Ascending aorta (tissue), 2 donors: ENCODE measurements at regions not wholly inside any gene's neighbourhood (a gene's known extent, or its start where the extent isn't known, plus 50 kb on each side); places are given as distances from the start of the nearest gene placed in this dataset.

Source experiments
- DNase-seq, 2 donors: peaks; one replicate each; pipeline ENCODE4 v3.0.0-alpha.2; 2019; ENCODE audit warnings: low spot score in 2 of 2
- H3K27ac ChIP-seq, 2 donors: fragments of 200-600 bp; sonication (generic); one replicate each; pipeline ENCODE4 v1.5.1; 2016 to 2017; ENCODE audit warnings: mild to moderate bottlenecking in 1 of 2
- H3K27me3 ChIP-seq: fragments of 200-600 bp; sonication (generic); one replicate; pipeline ENCODE4 v1.5.1; 2017
- H3K36me3 ChIP-seq, 2 donors: fragments of 200-600 bp; sonication (generic); one replicate each; pipeline ENCODE4 v1.5.1; 2016
- H3K4me1 ChIP-seq, 2 donors: fragments of 200-600 bp; sonication (generic); one replicate each; pipeline ENCODE4 v1.5.1; 2016 to 2017; ENCODE audit warnings: mild to moderate bottlenecking in 1 of 2
- H3K4me3 ChIP-seq, 2 donors: fragments of 200-600 bp; sonication (generic); one replicate each; pipeline ENCODE4 v1.5.1; 2016 to 2017; ENCODE audit warnings: mild to moderate bottlenecking in 1 of 2
- H3K9me3 ChIP-seq, 2 donors: fragments of 200-600 bp; sonication (generic); one replicate each; pipeline ENCODE4 v1.5.1; 2016
- intact Hi-C: fragments of 100-400 bp; cut with DNase I; formaldehyde crosslinking; loops from one replicate; pipeline ENCODE4 v1.15.1; 2023
- TF ChIP-seq, protein P1 (sequence below), 3 experiments: fragments of 200-600 bp in 2 of 3; fragments of 450-650 bp in 1 of 3; sonication (generic) in 2 of 3; IDR thresholded peaks; one replicate each; pipeline ENCODE4 v1.5.1; 2016 to 2019; ENCODE audit warnings: antibody characterized with exemption in 3 of 3, mild to moderate bottlenecking in 1 of 3, moderate library complexity in 1 of 3

- intact Hi-C loops = no loop called here
- Histone ChIP-seq H3K27ac (no peak overlapping the region), H3K9me3 (no peaks in the 10 kb centered on the region), H3K4me3 (no peak overlapping the region), H3K27me3 (no peaks in the 10 kb centered on the region), H3K36me3 (no peaks in the 10 kb centered on the region), H3K4me1 (no peaks in the 10 kb centered on the region)
- TF ChIP-seq, protein P1, sequence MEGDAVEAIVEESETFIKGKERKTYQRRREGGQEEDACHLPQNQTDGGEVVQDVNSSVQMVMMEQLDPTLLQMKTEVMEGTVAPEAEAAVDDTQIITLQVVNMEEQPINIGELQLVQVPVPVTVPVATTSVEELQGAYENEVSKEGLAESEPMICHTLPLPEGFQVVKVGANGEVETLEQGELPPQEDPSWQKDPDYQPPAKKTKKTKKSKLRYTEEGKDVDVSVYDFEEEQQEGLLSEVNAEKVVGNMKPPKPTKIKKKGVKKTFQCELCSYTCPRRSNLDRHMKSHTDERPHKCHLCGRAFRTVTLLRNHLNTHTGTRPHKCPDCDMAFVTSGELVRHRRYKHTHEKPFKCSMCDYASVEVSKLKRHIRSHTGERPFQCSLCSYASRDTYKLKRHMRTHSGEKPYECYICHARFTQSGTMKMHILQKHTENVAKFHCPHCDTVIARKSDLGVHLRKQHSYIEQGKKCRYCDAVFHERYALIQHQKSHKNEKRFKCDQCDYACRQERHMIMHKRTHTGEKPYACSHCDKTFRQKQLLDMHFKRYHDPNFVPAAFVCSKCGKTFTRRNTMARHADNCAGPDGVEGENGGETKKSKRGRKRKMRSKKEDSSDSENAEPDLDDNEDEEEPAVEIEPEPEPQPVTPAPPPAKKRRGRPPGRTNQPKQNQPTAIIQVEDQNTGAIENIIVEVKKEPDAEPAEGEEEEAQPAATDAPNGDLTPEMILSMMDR (IDR thresholded peaks at IDR 0.05) = no peak
- no peak for DNase-seq
Observed at GRCh38 chr2:10964052-10964790, 52.5 kb downstream of the KCNF1 start.

- no peaks in the 10 kb centered on the region for H3K36me3 ChIP-seq
- intact Hi-C loops = no loop called here
- no peak overlapping the region for H3K27ac ChIP-seq
- DNase-seq = no peak
- no peak overlapping the region for H3K4me3 ChIP-seq
- no peaks in the 10 kb centered on the region for H3K27me3 ChIP-seq
- no peaks in the 10 kb centered on the region for H3K4me1 ChIP-seq
- TF ChIP-seq, protein P1 (IDR thresholded peaks at IDR 0.05) = no peak
- H3K9me3 ChIP-seq = no peaks in the 10 kb centered on the region
Observed at GRCh38 chr2:10965241-10965843, 53.6 kb downstream of the KCNF1 start.

GRCh38 chr2:10966056-10966455 is 54.3 kb downstream of the KCNF1 start:
- no peaks in the 10 kb centered on the region for H3K27me3 ChIP-seq
- TF ChIP-seq, protein P1 (IDR thresholded peaks at IDR 0.05) = no peak
- intact Hi-C loops = no loop called here
- DNase-seq = no peak
- no peaks in the 10 kb centered on the region for H3K4me1 ChIP-seq
- no peaks in the 10 kb centered on the region for H3K36me3 ChIP-seq
- no peaks in the 10 kb centered on the region for H3K9me3 ChIP-seq
- H3K27ac ChIP-seq = no peak overlapping the region
- H3K4me3 ChIP-seq = no peak overlapping the region

DNA sequence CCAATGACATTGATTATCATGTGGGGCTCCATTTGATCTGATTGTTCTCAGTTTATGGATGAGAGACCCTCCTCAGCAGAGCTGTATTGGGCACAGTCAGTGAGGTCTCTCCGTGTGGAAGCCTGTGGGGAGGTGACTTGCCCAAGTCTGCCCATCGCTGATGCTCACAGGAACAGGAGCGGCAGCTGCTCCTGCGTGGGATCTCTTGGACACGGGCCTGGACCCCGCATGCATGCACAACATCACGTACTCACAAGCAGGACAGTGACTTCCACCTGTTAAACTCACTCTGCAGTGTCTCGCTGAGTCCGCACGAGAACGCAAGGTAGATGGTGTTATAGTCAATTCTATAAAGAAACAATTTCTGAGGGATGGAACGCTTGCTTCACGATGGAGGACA is 55.0 kb downstream of the KCNF1 start:
- H3K27ac ChIP-seq = no peak overlapping the region
- DNase-seq = no peak

DNA sequence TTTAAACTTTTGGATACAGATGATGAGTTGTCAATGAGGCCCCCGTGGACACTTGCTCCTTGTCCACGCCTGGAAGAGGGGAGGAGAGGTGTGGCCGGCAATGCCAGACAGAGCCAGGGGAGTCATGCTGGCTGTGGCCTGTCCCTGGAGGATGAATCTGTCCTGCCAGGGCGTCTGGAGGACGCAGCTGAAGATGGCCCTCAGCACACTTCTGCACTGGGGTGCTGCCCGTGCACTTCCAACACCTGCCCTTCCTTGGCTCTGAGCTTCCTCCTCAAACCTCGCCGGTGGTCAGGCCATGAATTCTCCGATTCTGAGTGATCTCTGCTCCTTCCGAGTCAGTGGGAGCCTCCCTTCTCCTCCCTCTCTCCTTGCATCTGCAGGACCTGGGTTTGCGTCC is 56.4 kb downstream of the KCNF1 start:
- Histone ChIP-seq H3K27ac (no peak overlapping the region), H3K4me3 (no peak overlapping the region), H3K27me3 (no peaks in the 10 kb centered on the region), H3K9me3 (no peaks in the 10 kb centered on the region), H3K4me1 (no peaks in the 10 kb centered on the region), H3K36me3 (no peaks in the 10 kb centered on the region)
- TF ChIP-seq, protein P1 (IDR thresholded peaks at IDR 0.05) = no peak
- no peak for DNase-seq
- intact Hi-C loops = no loop called here

More for the DNA sequence above, 55.0 kb downstream of the KCNF1 start:
- no peaks in the 10 kb centered on the region for H3K27me3 ChIP-seq
- H3K36me3 ChIP-seq = no peaks in the 10 kb centered on the region
- intact Hi-C loops = no loop called here
- TF ChIP-seq, protein P1 (IDR thresholded peaks at IDR 0.05) = no peak
- H3K9me3 ChIP-seq = no peaks in the 10 kb centered on the region
- H3K4me1 ChIP-seq = no peaks in the 10 kb centered on the region
- no peak overlapping the region for H3K4me3 ChIP-seq
